C4-2B (cell line): ENCODE measurements at regions not wholly inside any gene's neighbourhood (a gene's known extent, or its start where the extent isn't known, plus 50 kb on each side); places are given as distances from the start of the nearest gene placed in this dataset.

Experiments used
- H3K27ac ChIP-seq: fragments of 450-650 bp; 2 replicates; pipeline ENCODE4 v1.5.1; 2017
- ZFX ChIP-seq: fragments of 450-650 bp; IDR thresholded peaks from 2 replicates; pipeline ENCODE4 v1.6.1; 2017
- TF ChIP-seq, protein P1 (sequence below): fragments of 450-650 bp; conservative IDR thresholded peaks from 2 replicates; pipeline ENCODE4 v1.5.1; 2017; ENCODE audit warnings: mild to moderate bottlenecking

DNA sequence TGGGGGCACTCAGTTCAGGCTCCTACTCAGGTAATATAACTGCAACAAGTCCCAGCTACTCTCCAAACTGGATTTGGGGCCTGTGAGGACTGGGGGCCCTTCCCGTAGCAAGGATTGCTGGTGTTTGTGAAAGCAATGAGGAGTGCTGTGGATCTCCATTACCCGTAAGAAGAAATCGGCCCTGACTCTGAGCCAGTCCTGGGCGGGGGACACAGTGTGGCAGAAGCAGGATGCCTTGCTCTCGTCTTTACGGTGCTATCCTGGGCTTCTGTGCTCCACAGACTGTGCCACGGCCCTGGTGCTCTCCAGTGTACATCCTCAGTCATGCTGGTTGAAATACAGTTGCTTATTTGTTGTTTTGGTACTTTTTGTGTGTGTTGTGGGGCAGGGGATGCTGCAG, 172.9 kb downstream of the NDUFA10 start:
- TF ChIP-seq ZFX: no peak
- TF ChIP-seq, protein P1, sequence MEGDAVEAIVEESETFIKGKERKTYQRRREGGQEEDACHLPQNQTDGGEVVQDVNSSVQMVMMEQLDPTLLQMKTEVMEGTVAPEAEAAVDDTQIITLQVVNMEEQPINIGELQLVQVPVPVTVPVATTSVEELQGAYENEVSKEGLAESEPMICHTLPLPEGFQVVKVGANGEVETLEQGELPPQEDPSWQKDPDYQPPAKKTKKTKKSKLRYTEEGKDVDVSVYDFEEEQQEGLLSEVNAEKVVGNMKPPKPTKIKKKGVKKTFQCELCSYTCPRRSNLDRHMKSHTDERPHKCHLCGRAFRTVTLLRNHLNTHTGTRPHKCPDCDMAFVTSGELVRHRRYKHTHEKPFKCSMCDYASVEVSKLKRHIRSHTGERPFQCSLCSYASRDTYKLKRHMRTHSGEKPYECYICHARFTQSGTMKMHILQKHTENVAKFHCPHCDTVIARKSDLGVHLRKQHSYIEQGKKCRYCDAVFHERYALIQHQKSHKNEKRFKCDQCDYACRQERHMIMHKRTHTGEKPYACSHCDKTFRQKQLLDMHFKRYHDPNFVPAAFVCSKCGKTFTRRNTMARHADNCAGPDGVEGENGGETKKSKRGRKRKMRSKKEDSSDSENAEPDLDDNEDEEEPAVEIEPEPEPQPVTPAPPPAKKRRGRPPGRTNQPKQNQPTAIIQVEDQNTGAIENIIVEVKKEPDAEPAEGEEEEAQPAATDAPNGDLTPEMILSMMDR: no peak
- H3K27ac ChIP-seq: no peak overlapping the region

DNA sequence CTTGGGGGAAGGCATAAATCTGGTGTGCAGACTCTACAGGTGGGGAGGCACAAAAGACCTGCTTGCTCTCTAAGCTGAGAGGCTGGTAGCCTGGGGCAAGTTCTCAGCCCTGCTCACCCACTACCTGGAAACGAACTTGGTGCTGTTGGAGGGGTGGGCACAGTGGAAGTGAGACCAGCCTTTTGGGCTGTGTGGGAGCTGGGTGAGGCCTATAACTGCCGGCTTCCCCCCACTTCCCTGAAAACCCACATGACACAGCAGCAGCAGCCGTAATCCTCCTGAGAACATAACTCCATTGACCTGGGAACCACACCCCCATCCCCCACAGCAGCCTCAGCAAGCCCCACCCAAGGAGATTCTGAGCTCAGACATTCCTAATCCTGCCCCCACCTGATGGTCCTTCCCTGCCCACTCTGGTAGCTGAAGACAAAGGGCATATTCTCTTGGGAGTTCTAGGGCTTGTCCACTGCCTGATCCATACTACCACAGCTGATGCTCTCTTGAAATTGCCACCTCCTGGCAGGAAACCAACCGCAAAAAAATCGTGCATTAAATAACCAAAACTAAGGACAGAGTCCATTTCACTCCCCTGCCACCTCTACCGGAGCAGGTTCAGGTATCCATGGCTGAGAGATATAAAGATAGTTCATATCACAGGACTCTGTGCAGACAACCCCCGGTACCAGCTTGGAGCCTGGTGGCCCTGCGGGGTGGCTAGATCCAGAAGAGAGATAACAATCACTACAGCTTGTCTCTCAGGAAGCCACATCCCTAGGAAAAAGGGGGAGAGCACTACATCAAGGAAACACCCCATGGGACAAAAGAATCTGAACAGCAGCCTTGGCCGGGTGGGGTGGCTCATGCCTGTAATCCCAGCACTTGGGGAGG, 178.1 kb downstream of the NDUFA10 start:
- H3K27ac ChIP-seq: no peak overlapping the region
- TF ChIP-seq ZFX: no peak
- TF ChIP-seq, protein P1: no peak

DNA sequence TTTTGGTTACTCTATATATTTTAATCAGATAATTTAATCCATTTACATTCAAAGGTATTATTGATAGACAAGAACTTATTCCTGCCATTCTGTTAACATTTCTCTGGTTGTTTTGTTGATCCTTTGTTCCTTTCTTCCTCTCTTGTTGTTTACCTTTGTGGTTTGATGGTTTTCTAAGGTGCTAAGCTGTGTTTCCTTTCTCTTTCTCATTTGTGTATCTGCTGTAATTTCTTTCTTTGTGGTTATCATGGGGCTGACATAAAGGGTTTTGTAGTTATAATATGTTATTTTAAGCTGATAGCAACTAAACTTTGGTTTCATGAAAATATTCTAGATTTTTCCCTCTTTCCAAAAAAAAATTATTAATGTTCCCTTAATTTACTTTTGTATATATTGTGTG, 179.2 kb downstream of the NDUFA10 start:
- no peak overlapping the region for H3K27ac ChIP-seq
- TF ChIP-seq, protein P1: no peak
- no peak for TF ChIP-seq ZFX

DNA sequence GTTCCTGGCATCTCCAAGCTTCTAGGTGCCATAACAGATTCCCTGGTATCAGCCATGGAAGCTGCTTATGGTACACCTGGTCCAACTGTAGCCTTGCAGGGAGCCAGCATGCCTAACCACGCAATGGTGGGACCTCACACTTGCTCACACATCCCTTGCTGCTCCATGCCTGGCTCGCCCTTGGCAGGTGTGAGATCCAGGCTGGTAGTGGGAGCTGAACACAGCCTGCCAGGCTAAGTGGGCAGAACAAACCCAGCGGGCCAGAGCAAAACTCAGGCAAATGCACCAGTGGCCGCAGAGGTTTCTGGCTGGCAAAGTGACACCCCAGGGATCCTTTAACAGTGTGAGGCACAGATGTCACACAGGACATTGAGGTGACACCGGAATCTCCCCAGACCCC, 185.8 kb downstream of the NDUFA10 start:
- no peak overlapping the region for H3K27ac ChIP-seq
- TF ChIP-seq, protein P1: no peak
- no peak for TF ChIP-seq ZFX

DNA sequence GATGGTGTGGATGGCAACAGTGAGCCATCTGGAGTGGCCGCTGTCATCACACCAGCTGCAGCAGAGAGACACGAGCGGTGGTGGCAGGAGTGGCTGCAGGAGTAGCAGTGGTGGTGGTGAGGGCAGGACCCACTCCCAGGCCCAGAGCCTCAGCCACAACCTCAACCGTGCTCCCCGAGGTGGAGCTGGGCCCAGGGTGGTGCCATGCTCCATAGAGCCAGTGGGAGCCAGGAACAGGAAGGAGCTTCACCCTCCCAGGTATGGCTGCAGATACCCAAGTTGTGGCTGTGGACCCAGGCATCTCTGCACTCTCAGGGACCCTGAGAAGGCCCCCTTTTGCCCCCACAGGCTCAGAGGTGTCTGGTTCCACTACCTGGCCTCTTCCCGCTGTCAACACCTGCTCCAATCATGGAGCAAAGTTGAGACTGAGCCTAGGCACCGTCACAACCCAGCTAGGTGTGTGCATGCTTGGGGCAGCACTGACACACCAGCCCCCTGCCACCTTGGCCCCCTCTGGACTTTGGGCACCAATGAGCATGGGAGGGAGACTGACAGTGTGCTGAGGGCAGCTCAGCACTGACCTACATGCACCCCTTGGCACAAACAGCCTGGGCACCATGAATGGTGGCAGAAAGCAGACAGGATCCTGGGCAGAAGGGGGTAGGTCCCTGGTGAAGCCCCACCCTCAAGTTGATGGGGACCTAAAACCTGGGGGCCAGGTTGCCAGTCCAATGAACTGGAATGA, 188.9 kb downstream of the NDUFA10 start:
- H3K27ac ChIP-seq: no peak overlapping the region
- no peak for TF ChIP-seq ZFX
- TF ChIP-seq, protein P1: no peak

DNA sequence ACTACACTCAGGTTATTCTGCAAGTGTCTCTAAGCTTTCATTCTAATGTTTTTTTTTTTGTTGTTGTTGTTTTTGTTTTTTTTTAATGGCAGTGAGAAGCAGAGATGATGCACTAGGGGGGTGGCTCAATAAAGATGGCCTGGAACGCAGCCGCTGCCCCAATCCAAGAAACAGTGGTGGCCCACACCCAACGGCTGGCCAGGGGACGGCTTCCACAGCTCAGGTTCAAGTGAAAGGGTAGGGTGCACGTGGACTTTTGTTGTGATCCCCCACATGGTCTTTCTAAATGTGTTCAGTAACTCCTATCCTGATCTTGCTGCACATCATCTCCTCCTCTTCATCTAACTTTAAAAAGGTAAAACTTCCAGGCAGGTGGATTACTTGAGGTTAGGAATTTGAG, 190.1 kb downstream of the NDUFA10 start:
- TF ChIP-seq, protein P1: no peak
- no peak for TF ChIP-seq ZFX
- H3K27ac ChIP-seq: no peak overlapping the region

DNA sequence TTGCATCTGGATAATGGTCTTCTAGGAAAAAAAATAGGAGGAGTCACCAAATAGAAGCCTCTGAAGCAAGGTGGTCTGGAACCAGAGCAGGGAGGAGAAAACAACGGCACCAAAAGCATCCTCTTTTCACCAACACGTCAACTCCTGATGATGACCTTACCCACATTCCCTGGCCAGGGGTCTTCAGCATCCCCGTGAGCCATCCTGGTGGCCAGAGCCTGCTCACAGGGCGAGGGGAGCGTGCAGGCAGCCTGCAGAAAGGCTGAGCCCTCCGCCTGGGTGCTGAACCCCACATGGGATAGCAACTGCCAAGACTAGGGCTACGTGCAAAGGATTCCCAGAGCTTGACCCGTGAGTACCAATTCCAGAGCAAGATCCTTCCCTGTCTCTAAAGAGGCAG, 191.0 kb downstream of the NDUFA10 start:
- no peak overlapping the region for H3K27ac ChIP-seq
- TF ChIP-seq, protein P1: no peak
- TF ChIP-seq ZFX: no peak
